SJCRH30 (cell line): ENCODE measurements at regions not wholly inside any gene's neighbourhood (a gene's known extent, or its start where the extent isn't known, plus 50 kb on each side); places are given as distances from the start of the nearest gene placed in this dataset.

ENCODE experiments used
- DNase-seq, 2 experiments: peaks; one replicate each; pipeline ENCODE4 v3.0.0-alpha.2; 2015 to 2020
- H3K27ac ChIP-seq: fragments of 250-450 bp; sonication (Bioruptor Pico); 2 replicates; pipeline ENCODE4 v1.5.1; 2020; ENCODE audit warnings: mild to moderate bottlenecking, moderate library complexity
- H3K27me3 ChIP-seq: fragments of 250-450 bp; sonication (Bioruptor Pico); 2 replicates; pipeline ENCODE4 v1.5.1; 2020; ENCODE audit warnings: mild to moderate bottlenecking, moderate library complexity
- H3K36me3 ChIP-seq: fragments of 250-450 bp; sonication (Bioruptor Pico); 2 replicates; pipeline ENCODE4 v1.5.1; 2020; ENCODE audit warnings: mild to moderate bottlenecking, moderate library complexity
- H3K4me1 ChIP-seq: fragments of 250-450 bp; sonication (Bioruptor Pico); 2 replicates; pipeline ENCODE4 v1.5.1; 2020; ENCODE audit warnings: mild to moderate bottlenecking, moderate library complexity
- H3K4me3 ChIP-seq: fragments of 250-450 bp; sonication (Bioruptor Pico); 2 replicates; pipeline ENCODE4 v1.5.1; 2020; ENCODE audit warnings: mild to moderate bottlenecking, moderate library complexity
- H3K9me3 ChIP-seq: fragments of 250-450 bp; sonication (Bioruptor Pico); replicated peaks from 2 replicates; pipeline ENCODE4 v1.5.1; 2020; ENCODE audit warnings: mild to moderate bottlenecking, moderate library complexity

DNA sequence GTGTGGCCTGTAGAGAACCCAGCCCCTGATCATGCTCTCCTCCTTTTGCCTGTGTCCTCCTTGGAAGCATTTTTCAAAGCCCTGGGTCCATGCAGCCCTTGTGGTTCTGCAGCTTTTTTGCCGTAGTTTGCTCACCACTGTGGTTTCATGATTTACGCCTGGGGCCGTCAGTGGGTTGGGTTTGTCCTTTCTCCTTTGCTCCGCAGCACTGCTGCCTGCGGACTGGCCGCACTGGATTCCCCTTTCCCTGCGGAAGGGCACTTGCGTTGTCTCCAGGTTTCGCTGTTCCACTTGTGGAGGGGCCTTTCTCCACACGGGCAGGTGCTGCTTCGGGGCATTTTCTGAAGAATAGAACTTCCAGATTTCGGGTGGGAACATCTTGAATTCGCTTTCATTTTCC, 1260.9 kb downstream of the BRD1 start:
- Histone ChIP-seq H3K27ac (no peak overlapping the region), H3K4me1 (no peaks in the 10 kb centered on the region), H3K36me3 (no peaks in the 10 kb centered on the region), H3K4me3 (no peak overlapping the region), H3K27me3 (peaks cover 9% of the 10 kb centered on the region; the same call in 1 of the 2 replicates), H3K9me3 (peaks cover 4% of the 10 kb centered on the region; the same call in 1 of the 2 replicates)
- no peak for DNase-seq

DNA sequence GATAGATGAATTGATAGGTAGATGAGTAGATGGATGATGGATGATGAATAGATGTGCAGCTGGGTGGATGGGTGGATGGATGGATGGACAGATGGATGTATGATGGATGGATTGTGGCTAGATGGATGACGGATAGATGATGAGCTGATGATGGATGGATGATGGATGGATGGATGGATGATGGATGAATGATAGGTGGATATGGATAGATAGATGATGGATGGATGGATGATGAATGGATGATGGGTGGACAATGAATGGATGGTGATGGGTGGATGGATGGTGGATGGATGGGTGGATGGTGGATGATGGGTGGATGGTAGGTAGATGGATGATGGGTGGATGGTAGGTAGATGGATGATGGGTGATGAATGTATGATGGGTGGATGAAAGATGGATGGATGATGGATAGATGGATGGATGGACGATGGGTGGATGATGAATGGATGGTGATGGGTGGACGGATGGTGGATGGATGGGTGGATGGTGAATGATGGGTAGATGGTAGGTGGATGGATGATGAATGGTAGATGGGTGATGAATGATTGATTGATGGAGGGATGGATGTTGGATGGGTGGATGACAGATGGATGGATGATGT, 1261.7 kb downstream of the BRD1 start:
- peaks cover 4% of the 10 kb centered on the region; the same call in 1 of the 2 replicates for H3K9me3 ChIP-seq
- H3K27me3 ChIP-seq: peaks cover 9% of the 10 kb centered on the region; the same call in 1 of the 2 replicates
- H3K4me3 ChIP-seq: no peak overlapping the region
- no peaks in the 10 kb centered on the region for H3K4me1 ChIP-seq
- no peak for DNase-seq
- H3K36me3 ChIP-seq: no peaks in the 10 kb centered on the region
- no peak overlapping the region for H3K27ac ChIP-seq

GRCh38 chr22:48564995-48565394, 1262.7 kb downstream of the BRD1 start:
- H3K4me3 ChIP-seq: no peak overlapping the region
- H3K4me1 ChIP-seq: no peaks in the 10 kb centered on the region
- DNase-seq: no peak
- H3K27me3 ChIP-seq: peaks cover 9% of the 10 kb centered on the region; the same call in 1 of the 2 replicates
- no peak overlapping the region for H3K27ac ChIP-seq
- H3K9me3 ChIP-seq: no peaks in the 10 kb centered on the region
- no peaks in the 10 kb centered on the region for H3K36me3 ChIP-seq

GRCh38 chr22:48563966-48564330, 1263.7 kb downstream of the BRD1 start:
- Histone ChIP-seq H3K36me3 (no peaks in the 10 kb centered on the region), H3K27ac (no peak overlapping the region), H3K4me1 (no peaks in the 10 kb centered on the region), H3K27me3 (peaks cover 9% of the 10 kb centered on the region; the same call in 1 of the 2 replicates), H3K4me3 (no peak overlapping the region), H3K9me3 (no peaks in the 10 kb centered on the region)
- DNase-seq: no peak

- peaks cover 9% of the 10 kb centered on the region; the same call in 1 of the 2 replicates for H3K27me3 ChIP-seq
- no peak overlapping the region for H3K4me3 ChIP-seq
- H3K27ac ChIP-seq: no peak overlapping the region
- no peaks in the 10 kb centered on the region for H3K9me3 ChIP-seq
- no peak for DNase-seq
- no peaks in the 10 kb centered on the region for H3K4me1 ChIP-seq
- no peaks in the 10 kb centered on the region for H3K36me3 ChIP-seq
Observed at GRCh38 chr22:48563118-48563965, 1264.3 kb downstream of the BRD1 start.

DNA sequence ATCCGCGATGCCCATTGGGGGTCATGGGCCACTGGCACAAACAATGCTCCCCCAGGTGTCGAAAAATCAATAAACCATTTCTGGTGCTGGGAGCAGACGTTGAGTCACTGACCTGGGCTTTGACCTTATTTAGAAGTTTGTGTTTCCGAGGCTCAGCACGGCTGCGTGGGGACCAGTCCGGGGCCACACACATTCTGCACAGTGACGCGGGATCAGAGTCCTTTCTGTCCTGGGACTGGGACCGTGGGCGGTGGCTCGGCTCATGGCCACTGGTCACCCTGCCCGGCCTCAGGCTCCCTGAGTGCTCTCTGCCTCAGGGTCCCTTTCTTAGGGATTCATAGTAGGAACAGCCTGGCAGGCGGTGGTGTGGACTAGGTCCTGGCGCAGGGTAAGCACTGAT, 1266.0 kb downstream of the BRD1 start:
- H3K27ac ChIP-seq: no peak overlapping the region
- H3K27me3 ChIP-seq: peaks cover 3% of the 10 kb centered on the region; the same call in 1 of the 2 replicates
- H3K4me1 ChIP-seq: no peaks in the 10 kb centered on the region
- no peak overlapping the region for H3K4me3 ChIP-seq
- DNase-seq: no peak
- no peaks in the 10 kb centered on the region for H3K9me3 ChIP-seq
- H3K36me3 ChIP-seq: no peaks in the 10 kb centered on the region

DNA sequence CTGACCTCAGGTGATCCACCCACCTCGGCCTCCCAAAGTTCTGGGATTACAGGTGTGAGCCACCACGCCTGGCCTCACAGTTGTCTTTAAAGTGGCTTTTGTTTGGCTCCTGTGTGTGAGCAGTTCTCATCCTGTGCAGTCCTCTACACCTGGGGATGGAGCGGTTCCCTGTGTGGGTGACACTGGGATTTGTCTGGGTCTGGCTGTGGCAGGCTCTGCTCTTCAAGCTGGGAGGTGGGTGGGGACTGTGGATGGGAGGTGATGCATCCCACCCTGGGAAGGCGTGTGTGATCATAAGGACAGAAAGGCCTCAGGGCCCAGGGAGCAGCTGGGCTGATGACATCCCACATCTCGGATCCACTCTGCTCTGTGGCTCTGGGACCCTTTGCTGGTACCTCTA, 1266.8 kb downstream of the BRD1 start:
- H3K4me1 ChIP-seq: no peaks in the 10 kb centered on the region
- H3K4me3 ChIP-seq: no peak overlapping the region
- no peaks in the 10 kb centered on the region for H3K9me3 ChIP-seq
- no peak for DNase-seq
- H3K36me3 ChIP-seq: no peaks in the 10 kb centered on the region
- H3K27me3 ChIP-seq: no peaks in the 10 kb centered on the region
- H3K27ac ChIP-seq: no peak overlapping the region

GRCh38 chr22:48560389-48560751, 1267.3 kb downstream of the BRD1 start:
- Histone ChIP-seq H3K27me3 (no peaks in the 10 kb centered on the region), H3K9me3 (no peaks in the 10 kb centered on the region), H3K4me3 (no peak overlapping the region), H3K27ac (no peak overlapping the region), H3K36me3 (no peaks in the 10 kb centered on the region), H3K4me1 (no peaks in the 10 kb centered on the region)
- DNase-seq: no peak

GRCh38 chr22:48559647-48560388, 1267.9 kb downstream of the BRD1 start:
- DNase-seq: no peak
- Histone ChIP-seq H3K27ac (no peak overlapping the region), H3K9me3 (no peaks in the 10 kb centered on the region), H3K4me3 (no peak overlapping the region), H3K4me1 (no peaks in the 10 kb centered on the region), H3K36me3 (no peaks in the 10 kb centered on the region), H3K27me3 (peaks cover 3% of the 10 kb centered on the region)

GRCh38 chr22:48558606-48559402, 1268.9 kb downstream of the BRD1 start:
- Histone ChIP-seq H3K27ac (no peak overlapping the region), H3K9me3 (no peaks in the 10 kb centered on the region), H3K4me3 (no peak overlapping the region), H3K36me3 (no peaks in the 10 kb centered on the region), H3K27me3 (peaks cover 13% of the 10 kb centered on the region), H3K4me1 (no peaks in the 10 kb centered on the region)
- DNase-seq: no peak

- Histone ChIP-seq H3K36me3 (no peaks in the 10 kb centered on the region), H3K4me3 (no peak overlapping the region), H3K27me3 (peaks cover 20% of the 10 kb centered on the region), H3K27ac (no peak overlapping the region), H3K4me1 (no peaks in the 10 kb centered on the region), H3K9me3 (no peaks in the 10 kb centered on the region)
- no peak for DNase-seq
Observed at GRCh38 chr22:48558016-48558415, 1269.7 kb downstream of the BRD1 start.

GRCh38 chr22:48557473-48557872, 1270.2 kb downstream of the BRD1 start:
- Histone ChIP-seq H3K9me3 (no peaks in the 10 kb centered on the region), H3K4me1 (no peaks in the 10 kb centered on the region)

DNA sequence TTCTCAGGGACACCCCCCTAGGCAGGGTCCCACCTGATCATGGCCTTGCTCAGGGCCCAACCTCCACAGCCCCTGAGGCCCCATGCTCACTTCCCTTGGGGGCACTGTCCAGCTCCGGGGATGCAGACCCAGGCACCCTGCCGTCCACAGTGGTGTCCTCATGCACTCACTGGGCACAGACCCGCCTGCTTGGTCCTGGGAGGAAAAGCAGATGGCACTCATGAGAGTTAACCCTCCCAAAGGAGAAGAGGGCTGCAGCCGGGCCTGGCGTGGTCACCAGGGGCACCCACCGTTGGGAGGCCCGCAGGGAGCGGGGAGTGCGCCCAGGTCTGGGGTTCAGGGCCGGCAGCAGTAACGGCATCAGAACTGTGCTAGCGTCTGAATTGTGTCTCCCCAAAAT, 1270.9 kb downstream of the BRD1 start:
- no peaks in the 10 kb centered on the region for H3K4me1 ChIP-seq
- H3K9me3 ChIP-seq: no peaks in the 10 kb centered on the region
- H3K27ac ChIP-seq: no peak overlapping the region
- peaks cover 33% of the 10 kb centered on the region for H3K27me3 ChIP-seq
- H3K36me3 ChIP-seq: no peaks in the 10 kb centered on the region
- H3K4me3 ChIP-seq: no peak overlapping the region
- DNase-seq: no peak

More at GRCh38 chr22:48557473-48557872, 1270.2 kb downstream of the BRD1 start:
- Histone ChIP-seq H3K36me3 (no peaks in the 10 kb centered on the region), H3K27ac (no peak overlapping the region), H3K27me3 (peaks cover 26% of the 10 kb centered on the region), H3K4me3 (no peak overlapping the region)
- DNase-seq: no peak

- H3K27ac ChIP-seq: no peak overlapping the region
- no peaks in the 10 kb centered on the region for H3K4me1 ChIP-seq
- no peaks in the 10 kb centered on the region for H3K36me3 ChIP-seq
- H3K4me3 ChIP-seq: no peak overlapping the region
- no peaks in the 10 kb centered on the region for H3K9me3 ChIP-seq
- peaks cover 35% of the 10 kb centered on the region for H3K27me3 ChIP-seq
- DNase-seq: no peak
Observed at GRCh38 chr22:48556222-48556621, 1271.5 kb downstream of the BRD1 start.
